NB4 (cell line): ENCODE measurements at regions not wholly inside any gene's neighbourhood (a gene's known extent, or its start where the extent isn't known, plus 50 kb on each side); places are given as distances from the start of the nearest gene placed in this dataset.

ENCODE experiments used
- CTCF ChIP-seq: IDR thresholded peaks from one replicate; pipeline ENCODE4 v1.5.1; 2012; ENCODE audit warnings: low read depth, low read length
- POLR2A ChIP-seq: IDR thresholded peaks from 2 replicates; pipeline ENCODE4 v1.6.1; 2011; ENCODE audit warnings: mild to moderate bottlenecking; ENCODE audit not compliant: insufficient read length; ENCODE audit errors: extremely low read depth

GRCh38 chr9:13383855-13384254 is 104.4 kb upstream of the MPDZ start:
- TF ChIP-seq POLR2A (no peak), CTCF (no peak)
